DND-41 (cell line): ENCODE measurements at regions not wholly inside any gene's neighbourhood (a gene's known extent, or its start where the extent isn't known, plus 50 kb on each side); places are given as distances from the start of the nearest gene placed in this dataset.
"Not testable (repeated sequence)": the region's sequence is repeated elsewhere in the genome, so short reads cannot be mapped to it uniquely, and the experiment has no call there.

Source experiments
- ATAC-seq: fragments of 200-7000 bp; cut with Tn5 transposase; 3 replicates; pipeline ENCODE4 v1.9.1; 2021; ENCODE audit warnings: low read depth; ENCODE audit not compliant: insufficient read depth
- DNase-seq: peaks from one replicate; pipeline ENCODE4 v3.0.0-alpha.2; 2020
- H2AFZ ChIP-seq: 2 replicates; pipeline ENCODE4 v1.6.0; 2012; ENCODE audit warnings: low read depth, low read length
- H3K27ac ChIP-seq: 2 replicates; pipeline ENCODE4 v1.5.1; 2012; ENCODE audit warnings: low read length, inconsistent platforms
- H3K27me3 ChIP-seq: fragments of 200-600 bp; sonication (generic); 2 replicates; pipeline ENCODE4 v1.6.0; 2012; ENCODE audit warnings: low read length, mild to moderate bottlenecking, inconsistent platforms; ENCODE audit not compliant: insufficient read depth, poor library complexity
- H3K36me3 ChIP-seq: 2 replicates; pipeline ENCODE4 v1.5.1; 2012; ENCODE audit warnings: low read length, inconsistent platforms; ENCODE audit not compliant: insufficient read depth
- H3K4me1 ChIP-seq: 2 replicates; pipeline ENCODE4 v1.5.1; 2012; ENCODE audit warnings: mild to moderate bottlenecking, low read length; ENCODE audit not compliant: insufficient read depth
- H3K4me2 ChIP-seq: 2 replicates; pipeline ENCODE4 v1.6.0; 2012; ENCODE audit warnings: mild to moderate bottlenecking, moderate library complexity, low read length, inconsistent platforms; ENCODE audit not compliant: insufficient read depth
- H3K4me3 ChIP-seq, 2 experiments: fragments of 200-600 bp in 1 of 2; shearing (Covaris generic) in 1 of 2; 2 replicates each; pipeline ENCODE4 v1.5.1; 2012 to 2016; ENCODE audit warnings: inconsistent platforms in 2 of 2, low read length in 2 of 2, mild to moderate bottlenecking in 2 of 2, low read depth in 1 of 2, moderate library complexity in 1 of 2
- H3K79me2 ChIP-seq: 2 replicates; pipeline ENCODE4 v1.6.0; 2012; ENCODE audit warnings: low read length, inconsistent platforms; ENCODE audit not compliant: insufficient read depth
- H3K9ac ChIP-seq: 2 replicates; pipeline ENCODE4 v1.6.0; 2012; ENCODE audit warnings: low read depth, mild to moderate bottlenecking, inconsistent platforms, low read length, moderate library complexity
- H3K9me3 ChIP-seq: 2 replicates; pipeline ENCODE4 v1.5.1; 2012; ENCODE audit warnings: low read length, moderate library complexity, mild to moderate bottlenecking, inconsistent platforms; ENCODE audit not compliant: insufficient read depth, severe bottlenecking
- H4K20me1 ChIP-seq: 2 replicates; pipeline ENCODE4 v1.6.0; 2012; ENCODE audit warnings: low read length; ENCODE audit not compliant: insufficient read depth
- CTCF ChIP-seq: IDR thresholded peaks from 2 replicates; pipeline ENCODE4 v1.5.1; 2012; ENCODE audit warnings: borderline replicate concordance, low read length, moderate library complexity, mild to moderate bottlenecking; ENCODE audit not compliant: poor library complexity, severe bottlenecking; ENCODE audit errors: extremely low read depth
- EZH2 ChIP-seq: IDR thresholded peaks from 3 replicates; pipeline ENCODE4 v1.6.1; 2012; ENCODE audit warnings: borderline replicate concordance, low read depth, mild to moderate bottlenecking, moderate library complexity, low read length, inconsistent platforms; ENCODE audit not compliant: severe bottlenecking

GRCh38 chr2:88802026-88802425 lies 110.6 kb downstream of the RPIA start:
- H3K36me3 ChIP-seq, H3K9me3 ChIP-seq, H3K79me2 ChIP-seq, H4K20me1 ChIP-seq, ATAC-seq, DNase-seq, H2AFZ ChIP-seq, H3K4me2 ChIP-seq, H3K4me3 ChIP-seq, H3K4me1 ChIP-seq, H3K27me3 ChIP-seq, H3K9ac ChIP-seq, H3K27ac ChIP-seq: not testable (repeated sequence)

GRCh38 chr2:88807237-88807962 lies 115.9 kb downstream of the RPIA start:
- H3K27ac ChIP-seq: no peak overlapping the region
- H3K27me3 ChIP-seq: no peaks in the 10 kb centered on the region
- no peak overlapping the region for H3K9ac ChIP-seq
- H3K4me1 ChIP-seq: no peaks in the 10 kb centered on the region
- DNase-seq (no peak), ATAC-seq (no peak)
- no peaks in the 10 kb centered on the region for H3K79me2 ChIP-seq
- H3K4me2 ChIP-seq: no peak overlapping the region
- no peak for TF ChIP-seq EZH2
- TF ChIP-seq CTCF: no peak
- no peaks in the 10 kb centered on the region for H3K9me3 ChIP-seq
- H2AFZ ChIP-seq: no peak overlapping the region
- H3K4me3 ChIP-seq: no peak overlapping the region
- no peaks in the 10 kb centered on the region for H4K20me1 ChIP-seq
- no peaks in the 10 kb centered on the region for H3K36me3 ChIP-seq

GRCh38 chr2:88808083-88808482 lies 116.6 kb downstream of the RPIA start:
- Histone ChIP-seq H4K20me1 (no peaks in the 10 kb centered on the region), H3K4me2 (no peak overlapping the region), H3K4me1 (no peaks in the 10 kb centered on the region), H3K36me3 (no peaks in the 10 kb centered on the region), H3K79me2 (no peaks in the 10 kb centered on the region), H3K9ac (no peak overlapping the region), H2AFZ (no peak overlapping the region), H3K9me3 (no peaks in the 10 kb centered on the region), H3K27ac (no peak overlapping the region), H3K4me3 (no peak overlapping the region), H3K27me3 (no peaks in the 10 kb centered on the region)
- DNase-seq (no peak), ATAC-seq (no peak)
- no peak for TF ChIP-seq CTCF
- no peak for TF ChIP-seq EZH2

GRCh38 chr2:88808652-88809051 lies 117.2 kb downstream of the RPIA start:
- Histone ChIP-seq H3K4me2 (no peak overlapping the region), H3K9ac (no peak overlapping the region), H4K20me1 (no peaks in the 10 kb centered on the region), H3K79me2 (no peaks in the 10 kb centered on the region), H3K4me3 (no peak overlapping the region), H2AFZ (no peak overlapping the region), H3K27ac (no peak overlapping the region), H3K36me3 (no peaks in the 10 kb centered on the region), H3K9me3 (peaks cover 1% of the 10 kb centered on the region), H3K27me3 (no peaks in the 10 kb centered on the region), H3K4me1 (no peaks in the 10 kb centered on the region)
- ATAC-seq (no peak), DNase-seq (no peak)
- TF ChIP-seq CTCF (no peak), EZH2 (no peak)
